IMR-90 (cell line): ENCODE measurements at regions not wholly inside any gene's neighbourhood (a gene's known extent, or its start where the extent isn't known, plus 50 kb on each side); places are given as distances from the start of the nearest gene placed in this dataset.

Experiments used
- ATAC-seq: fragments of 200-7000 bp; cut with Tn5 transposase; 2 replicates; pipeline ENCODE4 v1.9.1; 2020; ENCODE audit warnings: low read depth, mild to moderate bottlenecking, moderate library complexity
- BruUV-seq: library from RNA; stranded (reverse); fragments of 400-500 nt; replicated peaks from 2 replicates; lab custom pipeline; 2021; lab: Mats Ljungman, UMichigan
- CTCF ChIA-PET: fragments of 300-600 bp; formaldehyde crosslinking; extraction: SDS; loops from one replicate; lab custom pipeline; 2021; ENCODE audit warnings: antibody characterized with exemption; lab: Yijun Ruan, JAX
- POLR2A ChIA-PET: fragments of 300-600 bp; sonication (Branson Sonifier 250); formaldehyde crosslinking; loops from one replicate; lab custom pipeline; 2022; ENCODE audit warnings: antibody characterized with exemption; ENCODE audit not compliant: unreplicated experiment; lab: Charles Lee
- DNase-seq: peaks from one replicate; pipeline ENCODE4 v3.0.0; 2013
- H2AFZ ChIP-seq: replicated peaks from 2 replicates; pipeline ENCODE3; 2013; ENCODE audit warnings: low read length, mild to moderate bottlenecking; ENCODE audit not compliant: poor library complexity
- H2AK5ac ChIP-seq: 2 replicates; pipeline ENCODE4 v1.6.1; 2013; ENCODE audit warnings: low read depth, low read length, inconsistent platforms
- H2AK9ac ChIP-seq: replicated peaks from 2 replicates; pipeline ENCODE3; 2013; ENCODE audit warnings: mild to moderate bottlenecking, low read depth, low read length, moderate library complexity; ENCODE audit not compliant: poor library complexity
- H2BK120ac ChIP-seq: 2 replicates; pipeline ENCODE4 v1.6.1; 2013; ENCODE audit warnings: low read depth, low read length, inconsistent platforms
- H2BK15ac ChIP-seq: 3 replicates; pipeline ENCODE4 v1.6.1; 2013; ENCODE audit warnings: low read depth, low read length, inconsistent platforms
- H2BK20ac ChIP-seq: 2 replicates; pipeline ENCODE4 v1.6.1; 2013; ENCODE audit warnings: low read depth, mild to moderate bottlenecking, inconsistent platforms, low read length, moderate library complexity
- H2BK5ac ChIP-seq: 2 replicates; pipeline ENCODE4 v1.6.1; 2013; ENCODE audit warnings: mild to moderate bottlenecking, low read depth, low read length, inconsistent platforms; ENCODE audit not compliant: poor library complexity, severe bottlenecking
- H3K14ac ChIP-seq: replicated peaks from 2 replicates; pipeline ENCODE4 v1.6.1; 2013; ENCODE audit warnings: low read depth, low read length, inconsistent platforms
- H3K18ac ChIP-seq: 2 replicates; pipeline ENCODE4 v1.6.1; 2013; ENCODE audit warnings: low read depth, low read length, control low read depth
- H3K23ac ChIP-seq: 2 replicates; pipeline ENCODE4 v1.6.1; 2013; ENCODE audit warnings: low read depth, low read length, inconsistent platforms
- H3K27ac ChIP-seq: 2 replicates; pipeline ENCODE4 v1.5.1; 2013; ENCODE audit warnings: mild to moderate bottlenecking, control low read depth, low read length; ENCODE audit not compliant: insufficient read depth
- H3K27me3 ChIP-seq: 2 replicates; pipeline ENCODE4 v1.6.1; 2013; ENCODE audit warnings: low read length; ENCODE audit not compliant: control insufficient read depth, insufficient read depth
- H3K36me3 ChIP-seq: 2 replicates; pipeline ENCODE4 v1.6.1; 2013; ENCODE audit warnings: low read length, mixed read lengths; ENCODE audit not compliant: control insufficient read depth, insufficient read depth
- H3K4ac ChIP-seq: 2 replicates; pipeline ENCODE4 v1.6.1; 2013; ENCODE audit warnings: low read depth, low read length, inconsistent platforms
- H3K4me1 ChIP-seq: 2 replicates; pipeline ENCODE4 v1.6.1; 2013; ENCODE audit warnings: low read length, mixed read lengths; ENCODE audit not compliant: control insufficient read depth, insufficient read depth
- H3K4me2 ChIP-seq: 2 replicates; pipeline ENCODE4 v1.6.1; 2013; ENCODE audit warnings: low read depth, mild to moderate bottlenecking, control low read depth, low read length, moderate library complexity
- H3K4me3 ChIP-seq: 2 replicates; pipeline ENCODE4 v1.5.1; 2013; ENCODE audit warnings: low read depth, mild to moderate bottlenecking, control low read depth, low read length, moderate library complexity; ENCODE audit not compliant: insufficient read depth
- H3K56ac ChIP-seq: 2 replicates; pipeline ENCODE4 v1.6.1; 2013; ENCODE audit warnings: low read length, inconsistent platforms; ENCODE audit not compliant: insufficient read depth; ENCODE audit errors: extremely low read depth
- H3K79me1 ChIP-seq, 2 experiments: 2 replicates each; pipeline ENCODE4 v1.6.1; 2013; ENCODE audit warnings: low read length in 2 of 2, inconsistent platforms in 1 of 2, low read depth in 1 of 2
- H3K9ac ChIP-seq: 2 replicates; pipeline ENCODE4 v1.6.1; 2013; ENCODE audit warnings: low read depth, low read length, control low read depth
- H3K9me1 ChIP-seq: 2 replicates; pipeline ENCODE4 v1.6.1; 2013; ENCODE audit warnings: low read length, inconsistent platforms; ENCODE audit not compliant: insufficient read depth
- H3K9me3 ChIP-seq: 2 replicates; pipeline ENCODE4 v1.6.1; 2013; ENCODE audit warnings: low read length; ENCODE audit not compliant: control insufficient read depth, insufficient read depth
- H4K20me1 ChIP-seq: 2 replicates; pipeline ENCODE4 v1.6.1; 2013; ENCODE audit warnings: low read length, inconsistent platforms; ENCODE audit not compliant: insufficient read depth
- H4K5ac ChIP-seq: 2 replicates; pipeline ENCODE4 v1.6.1; 2013; ENCODE audit warnings: mild to moderate bottlenecking, low read depth, low read length, control low read depth
- H4K8ac ChIP-seq, 2 experiments: 2 replicates each; pipeline ENCODE4 v1.6.1; 2013; ENCODE audit warnings: low read depth in 2 of 2, low read length in 2 of 2, control low read depth in 1 of 2, inconsistent platforms in 1 of 2
- H4K91ac ChIP-seq: 2 replicates; pipeline ENCODE4 v1.6.1; 2013; ENCODE audit warnings: low read depth, low read length, inconsistent platforms; ENCODE audit not compliant: insufficient read depth
- BHLHE40 ChIP-seq: fragments of 150-350 bp; IDR thresholded peaks from 2 replicates; pipeline ENCODE4 v1.6.1; 2016; ENCODE audit warnings: mild to moderate bottlenecking, low read depth, low read length
- CHD1 ChIP-seq: IDR thresholded peaks from 2 replicates; pipeline ENCODE4 v1.6.1; 2012; ENCODE audit warnings: low read depth, low read length, improper control_type of control experiment
- NFE2L2 ChIP-seq: fragments of 150-350 bp; IDR thresholded peaks from 2 replicates; pipeline ENCODE4 v1.6.1; 2016; ENCODE audit warnings: low read depth, mild to moderate bottlenecking, low read length
- POLR2A ChIP-seq: IDR thresholded peaks from 2 replicates; pipeline ENCODE4 v1.6.1; 2012; ENCODE audit warnings: mild to moderate bottlenecking, low read depth, low read length
- RFX5 ChIP-seq: IDR thresholded peaks from 2 replicates; pipeline ENCODE4 v1.8.0; 2012; ENCODE audit warnings: low read depth, mild to moderate bottlenecking, low read length, moderate library complexity
- SMC3 ChIP-seq: fragments of 150-350 bp; IDR thresholded peaks from 2 replicates; pipeline ENCODE4 v1.6.1; 2016; ENCODE audit warnings: low read depth, mild to moderate bottlenecking, antibody characterized with exemption, low read length, moderate library complexity
- USF2 ChIP-seq: fragments of 150-350 bp; IDR thresholded peaks from 2 replicates; pipeline ENCODE4 v1.6.1; 2017; ENCODE audit warnings: mild to moderate bottlenecking, antibody characterized with exemption, low read length, low read depth
- WGBS, 2 experiments: methylation state at CpG; one replicate each; pipeline versions ENCODE4 v1.1.5 to v1.1.7; 2013; ENCODE audit warnings: missing lambda C conversion rate in 2 of 2; ENCODE audit not compliant: insufficient read length in 1 of 2; ENCODE audit errors: extremely low coverage in 2 of 2; 5-methylcytosine and 5-hydroxymethylcytosine counted together
- dilution Hi-C: fragments of 300-500 bp; cut with HindIII; formaldehyde crosslinking; loops from one replicate; pipeline ENCODE4 v1.14.3; 2018; ENCODE audit warnings: low sequenced_read_pairs; ENCODE audit not compliant: unreplicated experiment
- in situ Hi-C: fragments of 300-500 bp; cut with MboI; formaldehyde crosslinking; loops from 3 replicates; pipeline ENCODE4 v1.14.3; 2019; ENCODE audit warnings: low sequenced_read_pairs, inconsistent platforms, mixed read lengths
- intact Hi-C: fragments of 100-400 bp; cut with micrococcal nuclease; formaldehyde crosslinking; loops from 2 replicates; pipeline ENCODE4 v1.10.0; 2022
- TF ChIP-seq, protein P1 (sequence below): fragments of 150-350 bp; IDR thresholded peaks from 2 replicates; pipeline ENCODE4 v1.6.1; 2016; ENCODE audit warnings: low read depth, mild to moderate bottlenecking, low read length, moderate library complexity, borderline replicate concordance
- TF ChIP-seq, protein P2 (sequence below): conservative IDR thresholded peaks from 2 replicates; pipeline ENCODE4 v1.5.1; 2012; ENCODE audit warnings: mild to moderate bottlenecking, low read depth, low read length, improper control_type of control experiment

DNA sequence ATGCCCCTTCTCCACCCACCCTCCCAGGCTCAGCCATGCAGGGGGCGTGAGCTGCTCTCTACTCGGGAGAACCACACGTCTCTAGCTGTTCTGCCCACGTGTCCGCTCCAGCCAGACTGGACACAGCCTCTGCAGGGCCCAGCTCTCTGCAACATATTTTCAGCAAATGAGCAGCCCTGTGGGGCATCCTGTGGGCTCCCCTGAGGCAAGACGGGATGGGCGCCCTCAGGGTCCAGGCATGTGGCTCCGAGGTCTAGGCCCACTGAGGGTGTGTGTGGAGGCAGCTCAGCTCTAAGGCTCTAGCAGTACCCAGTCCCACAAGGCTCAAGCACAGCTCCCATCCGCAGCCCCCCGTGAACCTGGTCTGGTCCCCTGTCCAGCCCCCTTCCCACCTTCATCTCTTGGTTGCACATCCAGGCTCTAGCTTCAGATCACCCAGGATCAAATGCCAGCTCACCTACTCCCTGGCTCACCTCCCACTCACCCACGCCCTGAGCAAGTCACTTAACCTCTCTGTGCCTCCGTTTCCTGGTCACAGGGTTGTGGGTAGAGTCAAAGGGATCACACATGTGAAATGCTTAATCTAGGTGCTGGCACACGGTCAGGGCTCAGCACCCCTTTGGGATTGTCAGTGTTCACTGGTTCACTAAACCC is 57.8 kb upstream of the TCF20 start:
- POLR2A ChIA-PET: no interaction called here
- Histone ChIP-seq H3K23ac (no peak overlapping the region), H2BK15ac (no peak overlapping the region), H3K27me3 (peaks cover 13% of the 10 kb centered on the region), H3K9me3 (no peaks in the 10 kb centered on the region), H2AK9ac (no peak overlapping the region), H4K20me1 (no peaks in the 10 kb centered on the region; the same call in 1 of the 2 replicates), H2BK5ac (no peak overlapping the region), H3K36me3 (no peaks in the 10 kb centered on the region), H3K18ac (no peak overlapping the region), H3K27ac (no peak overlapping the region), H4K5ac (no peak overlapping the region), H3K14ac (no peak overlapping the region), H3K56ac (no peak overlapping the region), H2AFZ (no peak overlapping the region), H2BK120ac (no peak overlapping the region), H3K4me2 (no peak overlapping the region), H3K4me1 (no peaks in the 10 kb centered on the region), H2AK5ac (no peak overlapping the region), H3K79me1 (no peaks in the 10 kb centered on the region), H4K8ac (no peak overlapping the region), H4K91ac (no peak overlapping the region), H3K9me1 (no peaks in the 10 kb centered on the region), H3K4ac (no peak overlapping the region), H3K4me3 (no peak overlapping the region), H3K9ac (no peak overlapping the region), H2BK20ac (no peak overlapping the region)
- intact Hi-C loops (no loop called here), in situ Hi-C loops (no loop called here), dilution Hi-C loops (no loop called here)
- BruUV-seq: no TSS peak
- CTCF ChIA-PET: no interaction called here
- TF ChIP-seq, protein P1, sequence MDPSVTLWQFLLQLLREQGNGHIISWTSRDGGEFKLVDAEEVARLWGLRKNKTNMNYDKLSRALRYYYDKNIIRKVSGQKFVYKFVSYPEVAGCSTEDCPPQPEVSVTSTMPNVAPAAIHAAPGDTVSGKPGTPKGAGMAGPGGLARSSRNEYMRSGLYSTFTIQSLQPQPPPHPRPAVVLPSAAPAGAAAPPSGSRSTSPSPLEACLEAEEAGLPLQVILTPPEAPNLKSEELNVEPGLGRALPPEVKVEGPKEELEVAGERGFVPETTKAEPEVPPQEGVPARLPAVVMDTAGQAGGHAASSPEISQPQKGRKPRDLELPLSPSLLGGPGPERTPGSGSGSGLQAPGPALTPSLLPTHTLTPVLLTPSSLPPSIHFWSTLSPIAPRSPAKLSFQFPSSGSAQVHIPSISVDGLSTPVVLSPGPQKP: no peak
- TF ChIP-seq NFE2L2 (no peak), USF2 (no peak), CHD1 (no peak), BHLHE40 (no peak), SMC3 (no peak), RFX5 (no peak), POLR2A (no peak)
- TF ChIP-seq, protein P2, sequence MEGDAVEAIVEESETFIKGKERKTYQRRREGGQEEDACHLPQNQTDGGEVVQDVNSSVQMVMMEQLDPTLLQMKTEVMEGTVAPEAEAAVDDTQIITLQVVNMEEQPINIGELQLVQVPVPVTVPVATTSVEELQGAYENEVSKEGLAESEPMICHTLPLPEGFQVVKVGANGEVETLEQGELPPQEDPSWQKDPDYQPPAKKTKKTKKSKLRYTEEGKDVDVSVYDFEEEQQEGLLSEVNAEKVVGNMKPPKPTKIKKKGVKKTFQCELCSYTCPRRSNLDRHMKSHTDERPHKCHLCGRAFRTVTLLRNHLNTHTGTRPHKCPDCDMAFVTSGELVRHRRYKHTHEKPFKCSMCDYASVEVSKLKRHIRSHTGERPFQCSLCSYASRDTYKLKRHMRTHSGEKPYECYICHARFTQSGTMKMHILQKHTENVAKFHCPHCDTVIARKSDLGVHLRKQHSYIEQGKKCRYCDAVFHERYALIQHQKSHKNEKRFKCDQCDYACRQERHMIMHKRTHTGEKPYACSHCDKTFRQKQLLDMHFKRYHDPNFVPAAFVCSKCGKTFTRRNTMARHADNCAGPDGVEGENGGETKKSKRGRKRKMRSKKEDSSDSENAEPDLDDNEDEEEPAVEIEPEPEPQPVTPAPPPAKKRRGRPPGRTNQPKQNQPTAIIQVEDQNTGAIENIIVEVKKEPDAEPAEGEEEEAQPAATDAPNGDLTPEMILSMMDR: no peak
- ATAC-seq (no peak), DNase-seq (no peak)
- 71% methylated on average over 6 of the region's 13 CpGs; no CpG with 5 or more reads in 1 of the 2 experiments for WGBS, 2 experiments
